HepG2 (cell line): ENCODE measurements at regions not wholly inside any gene's neighbourhood (a gene's known extent, or its start where the extent isn't known, plus 50 kb on each side); places are given as distances from the start of the nearest gene placed in this dataset.

ENCODE experiments used
- ATF1 ChIP-seq: IDR thresholded peaks from 2 replicates; pipeline ENCODE4 v1.6.1; 2016; ENCODE audit warnings: mild to moderate bottlenecking, control low read depth
- ATF7 ChIP-seq, 2 experiments: fragments of 450-650 bp in 1 of 2; sonication (generic) in 1 of 2; formaldehyde crosslinking in 1 of 2; IDR thresholded peaks; 2 replicates each; pipeline versions ENCODE4 v1.4.0 to v1.6.1; 2016 to 2020; ENCODE audit warnings: antibody characterized with exemption in 1 of 2, mild to moderate bottlenecking in 1 of 2, missing genetic modification reagents in 1 of 2
- NCOA1 ChIP-seq: sonication (generic); formaldehyde crosslinking; IDR thresholded peaks from 2 replicates; pipeline ENCODE4 v1.9.0; 2021; ENCODE audit warnings: missing genetic modification reagents
- RCOR2 ChIP-seq: IDR thresholded peaks from 2 replicates; pipeline ENCODE4 v1.6.1; 2016; ENCODE audit warnings: missing biosample characterization, missing genetic modification reagents
- ZNF263 ChIP-seq: sonication (generic); formaldehyde crosslinking; IDR thresholded peaks from 2 replicates; pipeline ENCODE4 v1.4.0; 2020; ENCODE audit warnings: missing genetic modification reagents

DNA sequence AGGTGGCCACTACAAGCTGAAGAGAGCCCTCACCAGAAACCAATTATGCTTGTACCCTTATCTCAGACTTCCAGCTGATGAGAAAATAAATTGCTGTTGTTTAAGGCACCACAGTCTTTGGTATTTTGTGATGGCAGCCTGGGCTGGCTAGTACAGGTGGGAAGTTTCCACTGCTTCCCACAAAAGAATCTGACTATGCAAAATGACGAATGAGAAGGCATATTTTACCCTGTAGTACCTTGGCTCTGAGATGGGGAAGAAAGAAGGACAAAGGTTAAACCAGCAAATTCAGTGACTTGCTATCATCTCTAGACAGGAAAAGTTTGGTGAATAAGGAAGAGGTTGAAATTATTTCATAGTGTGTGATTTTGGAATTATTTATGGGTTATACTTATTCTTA is 112.8 kb upstream of the ELL2 start:
- TF ChIP-seq ATF1 (CRISPR knock-in tag): no peak
- TF ChIP-seq NCOA1: no peak
- no peak for TF ChIP-seq ZNF263 (CRISPR knock-in tag)
- no peak for TF ChIP-seq RCOR2 (CRISPR knock-in tag)
- TF ChIP-seq ATF7 (IDR thresholded peaks at IDR 0.05): no peak
- no peak for TF ChIP-seq ATF7 (CRISPR knock-in tag; IDR thresholded peaks at IDR 0.05)
